ENCODE measurements at regions not wholly inside any gene's neighbourhood (a gene's known extent, or its start where the extent isn't known, plus 50 kb on each side); places are given as distances from the start of the nearest gene placed in this dataset.

- TF ChIP-seq CTCF (IDR thresholded peaks at IDR 0.05) (no peak), POLR2A (IDR thresholded peaks at IDR 0.05) (no peak)
Observed at GRCh38 chr22:44393066-44393465, 80.3 kb upstream of the SHISAL1 start.
